WTC11 (cell line): ENCODE measurements at regions not wholly inside any gene's neighbourhood (a gene's known extent, or its start where the extent isn't known, plus 50 kb on each side); places are given as distances from the start of the nearest gene placed in this dataset.

Experiments
- ATF2 ChIP-seq: sonication (generic); formaldehyde crosslinking; IDR thresholded peaks from 2 replicates; pipeline ENCODE4 v1.8.1; 2022; ENCODE audit warnings: low read depth, missing genetic modification reagents, borderline replicate concordance
- CTCF ChIP-seq: fragments of 200-600 bp; IDR thresholded peaks from 2 replicates; pipeline ENCODE4 v1.8.0; 2022; ENCODE audit warnings: antibody characterized with exemption
- GABPB1 ChIP-seq: sonication (generic); formaldehyde crosslinking; IDR thresholded peaks from 2 replicates; pipeline ENCODE4 v1.8.1; 2023; ENCODE audit warnings: mild to moderate bottlenecking, missing genetic modification reagents
- MAX ChIP-seq: sonication (generic); formaldehyde crosslinking; IDR thresholded peaks from 2 replicates; pipeline ENCODE4 v1.8.0; 2022; ENCODE audit warnings: mild to moderate bottlenecking, missing genetic modification reagents
- PRDM15 ChIP-seq: sonication (generic); formaldehyde crosslinking; IDR thresholded peaks from 2 replicates; pipeline ENCODE4 v1.8.0; 2022; ENCODE audit warnings: missing genetic modification reagents
- TCF7 ChIP-seq: sonication (generic); formaldehyde crosslinking; IDR thresholded peaks from 2 replicates; pipeline ENCODE4 v1.8.0; 2022; ENCODE audit warnings: mild to moderate bottlenecking, low read depth, missing genetic modification reagents, moderate library complexity
- USF1 ChIP-seq: sonication (generic); formaldehyde crosslinking; IDR thresholded peaks from 2 replicates; pipeline ENCODE4 v1.8.0; 2022; ENCODE audit warnings: mild to moderate bottlenecking, missing genetic modification reagents
- ZNF121 ChIP-seq: sonication (generic); formaldehyde crosslinking; IDR thresholded peaks from 2 replicates; pipeline ENCODE4 v1.8.0; 2023; ENCODE audit warnings: missing genetic modification reagents
- ZNF219 ChIP-seq: sonication (generic); formaldehyde crosslinking; IDR thresholded peaks from 2 replicates; pipeline ENCODE4 v1.8.0; 2023; ENCODE audit warnings: missing genetic modification reagents, mild to moderate bottlenecking, borderline replicate concordance
- ZNF232 ChIP-seq: sonication (generic); formaldehyde crosslinking; IDR thresholded peaks from 2 replicates; pipeline ENCODE4 v1.8.0; 2022; ENCODE audit warnings: mild to moderate bottlenecking, missing genetic modification reagents
- ZNF423 ChIP-seq: fragments of 250-450 bp; sonication (Bioruptor Pico); IDR thresholded peaks from 2 replicates; pipeline ENCODE4 v2.1.2; 2022; ENCODE audit warnings: mild to moderate bottlenecking, moderate library complexity

GRCh38 chr6:137568067-137568466 lies 73.9 kb upstream of the OLIG3 start:
- no peak for TF ChIP-seq ATF2 (CRISPR knock-in tag)
- TF ChIP-seq TCF7 (CRISPR knock-in tag) = no peak
- no peak for TF ChIP-seq USF1
- TF ChIP-seq MAX (CRISPR knock-in tag) = no peak
- TF ChIP-seq ZNF232 (CRISPR knock-in tag) = no peak
- no peak for TF ChIP-seq CTCF
- no peak for TF ChIP-seq PRDM15
- TF ChIP-seq ZNF219 = no peak
- TF ChIP-seq GABPB1 (CRISPR knock-in tag) = no peak
- TF ChIP-seq ZNF121 (CRISPR knock-in tag) = no peak
- TF ChIP-seq ZNF423 = no peak
